ENCODE measurements at regions not wholly inside any gene's neighbourhood (a gene's known extent, or its start where the extent isn't known, plus 50 kb on each side); places are given as distances from the start of the nearest gene placed in this dataset.
"Not testable (repeated sequence)": the region's sequence is repeated elsewhere in the genome, so short reads cannot be mapped to it uniquely, and the experiment has no call there.

- Histone ChIP-seq H3K4me3 (no peak overlapping the region), H3K36me3 (no peaks in the 10 kb centered on the region), H3K9me3 (no peaks in the 10 kb centered on the region), H3K4me1 (replicated peaks) (peaks cover 2% of the 10 kb centered on the region), H3K27ac (no peak overlapping the region), H3K27me3 (replicated peaks; ENCODE audit: insufficient read depth) (no peaks in the 10 kb centered on the region)
- TF ChIP-seq CTCF (IDR thresholded peaks at IDR 0.05), result no peak
- no peak for TF ChIP-seq POLR2A (IDR thresholded peaks at IDR 0.05)
- no peak for TF ChIP-seq POLR2AphosphoS5 (IDR thresholded peaks at IDR 0.05)
- intact Hi-C loops (cut with DNase I), result no loop called here
- DNase-seq (ENCODE audit: low spot score), result no peak
- 100% methylated on average over 1 of the region's 1 CpG for WGBS
Measured at GRCh38 chr10:33034931-33035330, 76.9 kb upstream of the ITGB1 start.

GRCh38 chr10:33032654-33033151 is 74.7 kb upstream of the ITGB1 start:
- no peaks in the 10 kb centered on the region for H3K27me3 ChIP-seq (replicated peaks; ENCODE audit: insufficient read depth)
- TF ChIP-seq CTCF (IDR thresholded peaks at IDR 0.05) (no peak), POLR2AphosphoS5 (IDR thresholded peaks at IDR 0.05) (no peak)
- no peak overlapping the region for H3K27ac ChIP-seq
- no peak overlapping the region for H3K4me3 ChIP-seq
- 16% methylated on average over 7 of the region's 7 CpGs for WGBS
- no peak for DNase-seq (ENCODE audit: low spot score)
- intact Hi-C loops (cut with DNase I), result no loop called here
- H3K4me1 ChIP-seq (replicated peaks), result peaks cover 2% of the 10 kb centered on the region
- no peaks in the 10 kb centered on the region for H3K9me3 ChIP-seq
- H3K36me3 ChIP-seq, result no peaks in the 10 kb centered on the region

GRCh38 chr10:33031815-33032653 is 74.0 kb upstream of the ITGB1 start:
- no peak for DNase-seq (ENCODE audit: low spot score)
- Histone ChIP-seq H3K27me3 (replicated peaks; ENCODE audit: insufficient read depth) (no peaks in the 10 kb centered on the region), H3K36me3 (no peaks in the 10 kb centered on the region), H3K4me1 (replicated peaks) (peaks cover 2% of the 10 kb centered on the region), H3K9me3 (no peaks in the 10 kb centered on the region), H3K4me3 (no peak overlapping the region), H3K27ac (no peak overlapping the region)
- intact Hi-C loops (cut with DNase I), result no loop called here
- TF ChIP-seq POLR2AphosphoS5 (IDR thresholded peaks at IDR 0.05) (no peak), POLR2A (IDR thresholded peaks at IDR 0.05) (no peak), CTCF (IDR thresholded peaks at IDR 0.05) (no peak)
- 74% methylated on average over 5 of the region's 5 CpGs for WGBS

- no peak overlapping the region for H3K27ac ChIP-seq
- no peaks in the 10 kb centered on the region for H3K36me3 ChIP-seq
- DNase-seq (ENCODE audit: low spot score), result no peak
- TF ChIP-seq CTCF (IDR thresholded peaks at IDR 0.05) (no peak), POLR2AphosphoS5 (IDR thresholded peaks at IDR 0.05) (no peak), POLR2A (IDR thresholded peaks at IDR 0.05) (no peak)
- no peaks in the 10 kb centered on the region for H3K9me3 ChIP-seq
- WGBS, result 95% methylated on average over 5 of the region's 5 CpGs
- H3K27me3 ChIP-seq (replicated peaks; ENCODE audit: insufficient read depth), result no peaks in the 10 kb centered on the region
- intact Hi-C loops (cut with DNase I), result no loop called here
- peaks cover 2% of the 10 kb centered on the region for H3K4me1 ChIP-seq (replicated peaks)
- H3K4me3 ChIP-seq, result no peak overlapping the region
Measured at GRCh38 chr10:33031171-33031570, 73.1 kb upstream of the ITGB1 start.

- H3K4me1 ChIP-seq (replicated peaks); H3K36me3 ChIP-seq; intact Hi-C loops (cut with DNase I); H3K4me3 ChIP-seq; DNase-seq (ENCODE audit: low spot score); H3K27ac ChIP-seq; H3K27me3 ChIP-seq (replicated peaks; ENCODE audit: insufficient read depth); H3K9me3 ChIP-seq: not testable (repeated sequence)
- 99% methylated on average over 5 of the region's 5 CpGs for WGBS
Measured at GRCh38 chr10:33028515-33028914, 70.5 kb upstream of the ITGB1 start.

Data from prostate gland (tissue), 2 donors.